Smooth muscle cell (in vitro differentiated cells): ENCODE measurements at regions not wholly inside any gene's neighbourhood (a gene's known extent, or its start where the extent isn't known, plus 50 kb on each side); places are given as distances from the start of the nearest gene placed in this dataset.

Experiments used
- DNase-seq: peaks from one replicate; lab custom pipeline; 2025; ENCODE audit not compliant: unreplicated experiment; lab: John Stamatoyannopoulos, UW
- H2AFZ ChIP-seq: fragments of 200-600 bp; sonication (generic); 2 replicates; pipeline ENCODE4 v1.6.0; 2016; ENCODE audit warnings: antibody characterized with exemption, low read depth, mild to moderate bottlenecking
- H3F3A ChIP-seq: fragments of 200-600 bp; sonication (generic); 2 replicates; pipeline ENCODE4 v1.6.0; 2017; ENCODE audit warnings: antibody characterized with exemption, low read depth
- H3K27ac ChIP-seq: fragments of 200-600 bp; sonication (generic); 2 replicates; pipeline ENCODE4 v1.5.1; 2016; ENCODE audit warnings: low read depth, mild to moderate bottlenecking
- H3K27me3 ChIP-seq: fragments of 200-600 bp; sonication (generic); 2 replicates; pipeline ENCODE4 v1.6.1; 2016; ENCODE audit warnings: low read depth, mild to moderate bottlenecking
- H3K36me3 ChIP-seq: fragments of 200-600 bp; sonication (generic); 2 replicates; pipeline ENCODE4 v1.5.1; 2016; ENCODE audit warnings: low read depth
- H3K4me1 ChIP-seq: fragments of 200-600 bp; sonication (generic); 2 replicates; pipeline ENCODE4 v1.5.1; 2016; ENCODE audit warnings: low read depth
- H3K4me2 ChIP-seq: fragments of 200-600 bp; sonication (generic); 2 replicates; pipeline ENCODE4 v1.6.0; 2016; ENCODE audit warnings: mild to moderate bottlenecking
- H3K4me3 ChIP-seq: fragments of 200-600 bp; sonication (generic); 2 replicates; pipeline ENCODE4 v1.5.1; 2016; ENCODE audit warnings: mild to moderate bottlenecking
- H3K79me2 ChIP-seq: fragments of 200-600 bp; sonication (generic); 2 replicates; pipeline ENCODE4 v1.6.0; 2016; ENCODE audit warnings: low read depth, mild to moderate bottlenecking
- H3K9ac ChIP-seq: fragments of 200-600 bp; sonication (generic); 2 replicates; pipeline ENCODE4 v1.6.0; 2016; ENCODE audit warnings: low read depth
- H3K9me3 ChIP-seq: fragments of 200-600 bp; sonication (generic); replicated peaks from 2 replicates; pipeline ENCODE4 v1.5.1; 2016; ENCODE audit warnings: low read depth
- H4K20me1 ChIP-seq: fragments of 200-600 bp; sonication (generic); 2 replicates; pipeline ENCODE4 v1.6.0; 2016; ENCODE audit warnings: low read depth
- WGBS: methylation state at CpG from one replicate; pipeline ENCODE4 v1.1.7; 2016; ENCODE audit warnings: low lambda C conversion rate; 5-methylcytosine and 5-hydroxymethylcytosine counted together
- TF ChIP-seq, protein P1 (sequence below): fragments of 200-600 bp; sonication (generic); IDR thresholded peaks from 2 replicates; pipeline ENCODE4 v1.5.1; 2017; ENCODE audit warnings: borderline replicate concordance, mild to moderate bottlenecking, antibody characterized with exemption; ENCODE audit not compliant: insufficient read depth, poor library complexity, severe bottlenecking

DNA sequence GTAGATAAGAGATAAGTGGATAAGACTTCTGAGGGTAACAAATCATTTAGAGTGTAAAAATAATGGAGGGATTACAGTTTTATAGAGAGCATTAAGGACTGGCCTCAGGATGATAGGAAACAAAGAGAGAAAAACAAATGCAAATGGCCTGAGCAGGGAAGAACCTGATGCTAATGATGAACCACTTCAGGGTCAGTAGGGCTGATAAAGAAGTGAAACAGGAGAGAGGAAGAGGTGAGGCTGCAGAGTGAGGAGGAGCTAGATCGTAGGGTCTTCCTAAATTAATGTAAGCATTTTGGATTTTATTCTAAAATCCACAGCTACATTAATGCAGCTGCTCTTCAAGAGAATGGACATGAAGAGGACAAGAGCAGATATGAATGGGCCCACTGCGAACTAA, 698.0 kb upstream of the MEF2C start:
- Histone ChIP-seq H3K4me1 (no peaks in the 10 kb centered on the region), H4K20me1 (no peaks in the 10 kb centered on the region), H3K36me3 (no peaks in the 10 kb centered on the region), H3F3A (no peaks in the 10 kb centered on the region), H3K9me3 (no peaks in the 10 kb centered on the region), H3K27ac (no peak overlapping the region), H3K4me2 (no peak overlapping the region), H3K79me2 (no peaks in the 10 kb centered on the region), H2AFZ (no peak overlapping the region), H3K9ac (no peak overlapping the region), H3K27me3 (no peaks in the 10 kb centered on the region), H3K4me3 (no peak overlapping the region)
- TF ChIP-seq, protein P1, sequence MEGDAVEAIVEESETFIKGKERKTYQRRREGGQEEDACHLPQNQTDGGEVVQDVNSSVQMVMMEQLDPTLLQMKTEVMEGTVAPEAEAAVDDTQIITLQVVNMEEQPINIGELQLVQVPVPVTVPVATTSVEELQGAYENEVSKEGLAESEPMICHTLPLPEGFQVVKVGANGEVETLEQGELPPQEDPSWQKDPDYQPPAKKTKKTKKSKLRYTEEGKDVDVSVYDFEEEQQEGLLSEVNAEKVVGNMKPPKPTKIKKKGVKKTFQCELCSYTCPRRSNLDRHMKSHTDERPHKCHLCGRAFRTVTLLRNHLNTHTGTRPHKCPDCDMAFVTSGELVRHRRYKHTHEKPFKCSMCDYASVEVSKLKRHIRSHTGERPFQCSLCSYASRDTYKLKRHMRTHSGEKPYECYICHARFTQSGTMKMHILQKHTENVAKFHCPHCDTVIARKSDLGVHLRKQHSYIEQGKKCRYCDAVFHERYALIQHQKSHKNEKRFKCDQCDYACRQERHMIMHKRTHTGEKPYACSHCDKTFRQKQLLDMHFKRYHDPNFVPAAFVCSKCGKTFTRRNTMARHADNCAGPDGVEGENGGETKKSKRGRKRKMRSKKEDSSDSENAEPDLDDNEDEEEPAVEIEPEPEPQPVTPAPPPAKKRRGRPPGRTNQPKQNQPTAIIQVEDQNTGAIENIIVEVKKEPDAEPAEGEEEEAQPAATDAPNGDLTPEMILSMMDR, result no peak
- WGBS, result 87% methylated on average over 2 of the region's 2 CpGs
- no peak for DNase-seq

GRCh38 chr5:89575319-89575718, 692.3 kb upstream of the MEF2C start:
- H3K4me1 ChIP-seq, result no peaks in the 10 kb centered on the region
- H3K9me3 ChIP-seq, result no peaks in the 10 kb centered on the region
- H4K20me1 ChIP-seq, result no peaks in the 10 kb centered on the region
- no peak overlapping the region for H3K4me2 ChIP-seq
- H3K4me3 ChIP-seq, result no peak overlapping the region
- no peaks in the 10 kb centered on the region for H3K27me3 ChIP-seq
- DNase-seq, result no peak
- H3K36me3 ChIP-seq, result no peaks in the 10 kb centered on the region
- no peak overlapping the region for H3K27ac ChIP-seq
- H3K9ac ChIP-seq, result no peak overlapping the region
- H2AFZ ChIP-seq, result no peak overlapping the region
- no peaks in the 10 kb centered on the region for H3F3A ChIP-seq
- H3K79me2 ChIP-seq, result no peaks in the 10 kb centered on the region
- TF ChIP-seq, protein P1, result no peak

GRCh38 chr5:89573345-89573744, 690.4 kb upstream of the MEF2C start:
- H3K36me3 ChIP-seq, result no peaks in the 10 kb centered on the region
- H3K79me2 ChIP-seq, result no peaks in the 10 kb centered on the region
- no peaks in the 10 kb centered on the region for H3K4me1 ChIP-seq
- H3K27me3 ChIP-seq, result no peaks in the 10 kb centered on the region
- H3K9ac ChIP-seq, result no peak overlapping the region
- TF ChIP-seq, protein P1, result no peak
- H3K9me3 ChIP-seq, result no peaks in the 10 kb centered on the region
- H3K27ac ChIP-seq, result no peak overlapping the region
- DNase-seq, result no peak
- H3K4me3 ChIP-seq, result no peak overlapping the region
- WGBS, result 73% methylated on average over 4 of the region's 4 CpGs
- H3F3A ChIP-seq, result no peaks in the 10 kb centered on the region
- no peak overlapping the region for H3K4me2 ChIP-seq
- H4K20me1 ChIP-seq, result no peaks in the 10 kb centered on the region
- no peak overlapping the region for H2AFZ ChIP-seq

- no peak overlapping the region for H3K4me3 ChIP-seq
- no peak overlapping the region for H3K9ac ChIP-seq
- H3K9me3 ChIP-seq, result no peaks in the 10 kb centered on the region
- no peaks in the 10 kb centered on the region for H3F3A ChIP-seq
- H3K4me1 ChIP-seq, result no peaks in the 10 kb centered on the region
- no peaks in the 10 kb centered on the region for H3K79me2 ChIP-seq
- DNase-seq, result no peak
- H2AFZ ChIP-seq, result no peak overlapping the region
- H4K20me1 ChIP-seq, result no peaks in the 10 kb centered on the region
- H3K36me3 ChIP-seq, result no peaks in the 10 kb centered on the region
- 21% methylated on average over 2 of the region's 2 CpGs for WGBS
- H3K27me3 ChIP-seq, result no peaks in the 10 kb centered on the region
- H3K27ac ChIP-seq, result no peak overlapping the region
- H3K4me2 ChIP-seq, result no peak overlapping the region
- TF ChIP-seq, protein P1, result no peak
Measured at GRCh38 chr5:89572696-89573095, 689.7 kb upstream of the MEF2C start.
